ENCODE measurements at regions not wholly inside any gene's neighbourhood (a gene's known extent, or its start where the extent isn't known, plus 50 kb on each side); places are given as distances from the start of the nearest gene placed in this dataset.

DNA sequence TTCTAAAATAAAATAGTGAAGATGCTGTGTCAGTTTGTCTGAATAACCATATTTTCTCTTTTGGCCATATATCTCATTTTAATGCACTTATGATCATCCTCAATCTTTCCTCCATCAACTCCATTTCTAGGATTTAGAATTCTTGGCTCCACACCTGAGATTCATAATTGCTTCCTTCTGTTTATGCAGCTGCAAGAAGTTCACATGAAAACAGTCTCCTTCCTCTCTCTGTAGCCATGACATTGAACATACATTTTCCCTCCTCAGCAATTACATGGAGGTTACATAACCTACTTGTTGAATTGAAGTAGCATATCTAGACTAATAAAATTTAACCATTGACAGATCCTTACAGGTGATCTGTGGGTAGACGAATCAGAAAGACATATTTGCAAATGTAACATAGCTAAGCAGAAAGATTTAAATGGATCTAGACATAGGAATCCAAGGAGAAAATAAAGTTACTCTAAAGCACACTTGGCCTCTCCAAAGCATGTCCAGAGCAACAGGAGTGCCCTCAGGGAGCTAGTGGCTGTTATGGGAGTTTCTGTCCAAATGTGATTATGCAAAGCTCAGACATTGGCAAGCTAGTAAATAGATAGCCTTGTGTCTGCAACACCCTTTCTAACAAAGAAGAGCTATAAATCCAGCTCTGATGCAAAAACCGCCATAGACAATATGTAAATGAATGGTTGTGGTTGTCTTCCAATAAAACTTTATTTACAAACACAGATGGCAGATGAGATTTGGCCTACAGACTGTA, 119.9 kb upstream of the MPPED2 start:
- no peaks in the 10 kb centered on the region for H3K9me3 ChIP-seq (ENCODE audit: control insufficient read depth, insufficient read depth, low read depth, low read length)
- no peak overlapping the region for H3K4me3 ChIP-seq (ENCODE audit: low read depth, low read length)
- ChIA-PET CTCF (interaction anchor here (0.6 to 1.1 kb wide), 4 partner anchors 9 to 329 kb away, joined by 3 to 4 read pairs (median 3); no protein-coding TSS in a partner anchor), POLR2A (no interaction called here)
- H3K4me1 ChIP-seq (ENCODE audit: control insufficient read depth, insufficient read depth, low read length), result no peaks in the 10 kb centered on the region
- H3K27ac ChIP-seq (ENCODE audit: extremely low read depth, low read depth, low read length), result no peak overlapping the region
- no peak for TF ChIP-seq ZNF549 (tag by site-specific recombination; IDR thresholded peaks at IDR 0.05)
- TF ChIP-seq SCRT2 (tag by site-specific recombination; IDR thresholded peaks at IDR 0.05), result peak; percentile 53; the same call in 1 of the 2 replicates
- H3K36me3 ChIP-seq (ENCODE audit: control insufficient read depth in 2 of 2, insufficient read depth in 1 of 2, low read length in 2 of 2), result no peaks in the 10 kb centered on the region

DNA sequence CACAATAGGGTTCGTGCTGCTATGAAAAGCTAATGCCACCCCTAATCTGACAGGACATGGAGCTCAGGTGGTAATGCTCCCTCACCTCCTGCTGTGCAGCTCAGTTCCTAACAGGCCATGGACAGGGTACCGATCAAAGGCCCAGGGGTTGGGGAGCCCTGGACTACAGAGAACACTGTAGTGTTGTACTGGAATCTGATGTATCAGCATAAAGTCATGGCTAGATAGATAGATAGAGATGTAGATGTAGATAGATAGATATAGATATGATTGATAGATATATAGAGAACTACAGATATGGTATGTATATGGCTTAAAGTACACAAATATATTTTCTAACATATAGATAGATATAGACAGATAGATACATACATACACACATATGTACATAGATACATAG, 112.3 kb upstream of the MPPED2 start:
- ChIA-PET POLR2A (no interaction called here), CTCF (no interaction called here)
- no peaks in the 10 kb centered on the region for H3K4me1 ChIP-seq (ENCODE audit: control insufficient read depth, insufficient read depth, low read length)
- TF ChIP-seq SP2 (tag by site-specific recombination; IDR thresholded peaks at IDR 0.05) (no peak), REPIN1 (tag by site-specific recombination; IDR thresholded peaks at IDR 0.05; ENCODE audit: low read depth) (no peak), PRDM4 (tag by site-specific recombination; IDR thresholded peaks at IDR 0.05) (no peak), AEBP2 (tag by site-specific recombination; IDR thresholded peaks at IDR 0.05; ENCODE audit: borderline replicate concordance) (no peak), ZNF324 (tag by site-specific recombination; IDR thresholded peaks at IDR 0.05) (no peak), ZNF426 (tag by site-specific recombination; IDR thresholded peaks at IDR 0.05) (no peak), ZNF266 (tag by site-specific recombination; IDR thresholded peaks at IDR 0.05; ENCODE audit: low read depth) (no peak), ZNF658 (tag by site-specific recombination; IDR thresholded peaks at IDR 0.05) (no peak), HIC1 (tag by site-specific recombination; IDR thresholded peaks at IDR 0.05) (no peak), ZSCAN18 (tag by site-specific recombination; IDR thresholded peaks at IDR 0.05) (no peak), ZNF174 (tag by site-specific recombination; IDR thresholded peaks at IDR 0.05) (no peak), ZBTB21 (tag by site-specific recombination; IDR thresholded peaks at IDR 0.05) (no peak), ZNF423 (tag by site-specific recombination; IDR thresholded peaks at IDR 0.05) (no peak), ZNF514 (tag by site-specific recombination; IDR thresholded peaks at IDR 0.05) (no peak)
- H3K9me3 ChIP-seq (ENCODE audit: control insufficient read depth, insufficient read depth, low read depth, low read length), result no peaks in the 10 kb centered on the region
- H3K27ac ChIP-seq (ENCODE audit: extremely low read depth, low read depth, low read length), result no peak overlapping the region
- H3K4me3 ChIP-seq (ENCODE audit: low read depth, low read length), result no peak overlapping the region
- H3K36me3 ChIP-seq (ENCODE audit: control insufficient read depth in 2 of 2, insufficient read depth in 1 of 2, low read length in 2 of 2), result no peaks in the 10 kb centered on the region

Data from HEK293 (cell line).